Suprapubic skin (tissue), 3 donors: ENCODE measurements at regions not wholly inside any gene's neighbourhood (a gene's known extent, or its start where the extent isn't known, plus 50 kb on each side); places are given as distances from the start of the nearest gene placed in this dataset.

Experiments
- EP300 ChIP-seq: sonication (generic); formaldehyde crosslinking; IDR thresholded peaks from one replicate; pipeline ENCODE4 v1.6.1; 2017; ENCODE audit warnings: antibody characterized with exemption
- TF ChIP-seq, protein P1 (sequence below), 2 donors: fragments of 200-600 bp in 1 of 2; fragments of 450-650 bp in 1 of 2; sonication (generic) in 1 of 2; IDR thresholded peaks; one replicate each; pipeline ENCODE4 v1.5.1; 2016 to 2019; ENCODE audit warnings: antibody characterized with exemption in 2 of 2, mild to moderate bottlenecking in 1 of 2, moderate library complexity in 1 of 2

DNA sequence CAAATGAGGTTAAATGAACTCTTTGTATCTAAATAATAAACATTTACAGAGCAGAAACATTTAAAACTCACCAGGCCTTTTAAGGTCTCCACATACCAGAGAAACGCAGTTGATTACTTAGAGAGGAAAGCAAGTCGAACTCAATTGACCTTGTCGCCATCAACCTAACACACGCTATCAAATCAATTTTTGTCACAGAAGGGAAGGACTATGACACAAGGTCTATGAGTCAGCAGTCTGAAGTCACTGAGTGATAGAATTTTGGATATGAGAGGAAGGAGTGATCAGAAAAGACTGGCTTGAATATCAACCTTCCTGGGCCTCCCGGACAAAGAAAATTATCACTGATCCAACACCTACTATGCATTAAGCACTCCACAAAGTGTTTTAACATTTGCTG is 514.4 kb upstream of the ZNF385D start:
- TF ChIP-seq, protein P1, sequence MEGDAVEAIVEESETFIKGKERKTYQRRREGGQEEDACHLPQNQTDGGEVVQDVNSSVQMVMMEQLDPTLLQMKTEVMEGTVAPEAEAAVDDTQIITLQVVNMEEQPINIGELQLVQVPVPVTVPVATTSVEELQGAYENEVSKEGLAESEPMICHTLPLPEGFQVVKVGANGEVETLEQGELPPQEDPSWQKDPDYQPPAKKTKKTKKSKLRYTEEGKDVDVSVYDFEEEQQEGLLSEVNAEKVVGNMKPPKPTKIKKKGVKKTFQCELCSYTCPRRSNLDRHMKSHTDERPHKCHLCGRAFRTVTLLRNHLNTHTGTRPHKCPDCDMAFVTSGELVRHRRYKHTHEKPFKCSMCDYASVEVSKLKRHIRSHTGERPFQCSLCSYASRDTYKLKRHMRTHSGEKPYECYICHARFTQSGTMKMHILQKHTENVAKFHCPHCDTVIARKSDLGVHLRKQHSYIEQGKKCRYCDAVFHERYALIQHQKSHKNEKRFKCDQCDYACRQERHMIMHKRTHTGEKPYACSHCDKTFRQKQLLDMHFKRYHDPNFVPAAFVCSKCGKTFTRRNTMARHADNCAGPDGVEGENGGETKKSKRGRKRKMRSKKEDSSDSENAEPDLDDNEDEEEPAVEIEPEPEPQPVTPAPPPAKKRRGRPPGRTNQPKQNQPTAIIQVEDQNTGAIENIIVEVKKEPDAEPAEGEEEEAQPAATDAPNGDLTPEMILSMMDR (IDR thresholded peaks at IDR 0.05), result no peak
- TF ChIP-seq EP300, result no peak
